ENCODE measurements at regions not wholly inside any gene's neighbourhood (a gene's known extent, or its start where the extent isn't known, plus 50 kb on each side); places are given as distances from the start of the nearest gene placed in this dataset.

GRCh38 chr13:53336441-53337160, 308.0 kb downstream of the OLFM4 start (continued):
- TF ChIP-seq, protein P1, sequence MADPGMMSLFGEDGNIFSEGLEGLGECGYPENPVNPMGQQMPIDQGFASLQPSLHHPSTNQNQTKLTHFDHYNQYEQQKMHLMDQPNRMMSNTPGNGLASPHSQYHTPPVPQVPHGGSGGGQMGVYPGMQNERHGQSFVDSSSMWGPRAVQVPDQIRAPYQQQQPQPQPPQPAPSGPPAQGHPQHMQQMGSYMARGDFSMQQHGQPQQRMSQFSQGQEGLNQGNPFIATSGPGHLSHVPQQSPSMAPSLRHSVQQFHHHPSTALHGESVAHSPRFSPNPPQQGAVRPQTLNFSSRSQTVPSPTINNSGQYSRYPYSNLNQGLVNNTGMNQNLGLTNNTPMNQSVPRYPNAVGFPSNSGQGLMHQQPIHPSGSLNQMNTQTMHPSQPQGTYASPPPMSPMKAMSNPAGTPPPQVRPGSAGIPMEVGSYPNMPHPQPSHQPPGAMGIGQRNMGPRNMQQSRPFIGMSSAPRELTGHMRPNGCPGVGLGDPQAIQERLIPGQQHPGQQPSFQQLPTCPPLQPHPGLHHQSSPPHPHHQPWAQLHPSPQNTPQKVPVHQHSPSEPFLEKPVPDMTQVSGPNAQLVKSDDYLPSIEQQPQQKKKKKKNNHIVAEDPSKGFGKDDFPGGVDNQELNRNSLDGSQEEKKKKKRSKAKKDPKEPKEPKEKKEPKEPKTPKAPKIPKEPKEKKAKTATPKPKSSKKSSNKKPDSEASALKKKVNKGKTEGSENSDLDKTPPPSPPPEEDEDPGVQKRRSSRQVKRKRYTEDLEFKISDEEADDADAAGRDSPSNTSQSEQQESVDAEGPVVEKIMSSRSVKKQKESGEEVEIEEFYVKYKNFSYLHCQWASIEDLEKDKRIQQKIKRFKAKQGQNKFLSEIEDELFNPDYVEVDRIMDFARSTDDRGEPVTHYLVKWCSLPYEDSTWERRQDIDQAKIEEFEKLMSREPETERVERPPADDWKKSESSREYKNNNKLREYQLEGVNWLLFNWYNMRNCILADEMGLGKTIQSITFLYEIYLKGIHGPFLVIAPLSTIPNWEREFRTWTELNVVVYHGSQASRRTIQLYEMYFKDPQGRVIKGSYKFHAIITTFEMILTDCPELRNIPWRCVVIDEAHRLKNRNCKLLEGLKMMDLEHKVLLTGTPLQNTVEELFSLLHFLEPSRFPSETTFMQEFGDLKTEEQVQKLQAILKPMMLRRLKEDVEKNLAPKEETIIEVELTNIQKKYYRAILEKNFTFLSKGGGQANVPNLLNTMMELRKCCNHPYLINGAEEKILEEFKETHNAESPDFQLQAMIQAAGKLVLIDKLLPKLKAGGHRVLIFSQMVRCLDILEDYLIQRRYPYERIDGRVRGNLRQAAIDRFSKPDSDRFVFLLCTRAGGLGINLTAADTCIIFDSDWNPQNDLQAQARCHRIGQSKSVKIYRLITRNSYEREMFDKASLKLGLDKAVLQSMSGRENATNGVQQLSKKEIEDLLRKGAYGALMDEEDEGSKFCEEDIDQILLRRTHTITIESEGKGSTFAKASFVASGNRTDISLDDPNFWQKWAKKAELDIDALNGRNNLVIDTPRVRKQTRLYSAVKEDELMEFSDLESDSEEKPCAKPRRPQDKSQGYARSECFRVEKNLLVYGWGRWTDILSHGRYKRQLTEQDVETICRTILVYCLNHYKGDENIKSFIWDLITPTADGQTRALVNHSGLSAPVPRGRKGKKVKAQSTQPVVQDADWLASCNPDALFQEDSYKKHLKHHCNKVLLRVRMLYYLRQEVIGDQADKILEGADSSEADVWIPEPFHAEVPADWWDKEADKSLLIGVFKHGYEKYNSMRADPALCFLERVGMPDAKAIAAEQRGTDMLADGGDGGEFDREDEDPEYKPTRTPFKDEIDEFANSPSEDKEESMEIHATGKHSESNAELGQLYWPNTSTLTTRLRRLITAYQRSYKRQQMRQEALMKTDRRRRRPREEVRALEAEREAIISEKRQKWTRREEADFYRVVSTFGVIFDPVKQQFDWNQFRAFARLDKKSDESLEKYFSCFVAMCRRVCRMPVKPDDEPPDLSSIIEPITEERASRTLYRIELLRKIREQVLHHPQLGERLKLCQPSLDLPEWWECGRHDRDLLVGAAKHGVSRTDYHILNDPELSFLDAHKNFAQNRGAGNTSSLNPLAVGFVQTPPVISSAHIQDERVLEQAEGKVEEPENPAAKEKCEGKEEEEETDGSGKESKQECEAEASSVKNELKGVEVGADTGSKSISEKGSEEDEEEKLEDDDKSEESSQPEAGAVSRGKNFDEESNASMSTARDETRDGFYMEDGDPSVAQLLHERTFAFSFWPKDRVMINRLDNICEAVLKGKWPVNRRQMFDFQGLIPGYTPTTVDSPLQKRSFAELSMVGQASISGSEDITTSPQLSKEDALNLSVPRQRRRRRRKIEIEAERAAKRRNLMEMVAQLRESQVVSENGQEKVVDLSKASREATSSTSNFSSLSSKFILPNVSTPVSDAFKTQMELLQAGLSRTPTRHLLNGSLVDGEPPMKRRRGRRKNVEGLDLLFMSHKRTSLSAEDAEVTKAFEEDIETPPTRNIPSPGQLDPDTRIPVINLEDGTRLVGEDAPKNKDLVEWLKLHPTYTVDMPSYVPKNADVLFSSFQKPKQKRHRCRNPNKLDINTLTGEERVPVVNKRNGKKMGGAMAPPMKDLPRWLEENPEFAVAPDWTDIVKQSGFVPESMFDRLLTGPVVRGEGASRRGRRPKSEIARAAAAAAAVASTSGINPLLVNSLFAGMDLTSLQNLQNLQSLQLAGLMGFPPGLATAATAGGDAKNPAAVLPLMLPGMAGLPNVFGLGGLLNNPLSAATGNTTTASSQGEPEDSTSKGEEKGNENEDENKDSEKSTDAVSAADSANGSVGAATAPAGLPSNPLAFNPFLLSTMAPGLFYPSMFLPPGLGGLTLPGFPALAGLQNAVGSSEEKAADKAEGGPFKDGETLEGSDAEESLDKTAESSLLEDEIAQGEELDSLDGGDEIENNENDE (IDR thresholded peaks at IDR 0.05; ENCODE audit: insufficient replicate concordance, low read length) = no peak
